Tibial nerve (tissue), 4 donors: ENCODE measurements at regions not wholly inside any gene's neighbourhood (a gene's known extent, or its start where the extent isn't known, plus 50 kb on each side); places are given as distances from the start of the nearest gene placed in this dataset.

Experiments
- DNase-seq, 2 donors: peaks; one replicate each; pipeline ENCODE4 v3.0.0-alpha.2; 2019; ENCODE audit warnings: low spot score in 2 of 2
- H3K27ac ChIP-seq, 4 donors: fragments of 200-600 bp; sonication (generic) in 3 of 4; one replicate each; pipeline ENCODE4 v1.5.1; 2017 to 2019; ENCODE audit warnings: mild to moderate bottlenecking in 1 of 4
- H3K27me3 ChIP-seq, 2 donors: fragments of 200-600 bp; sonication (generic) in 1 of 2; one replicate each; pipeline versions ENCODE4 v1.5.1 to v1.6.0; 2017 to 2019
- H3K36me3 ChIP-seq, 3 donors: fragments of 200-600 bp; sonication (generic); one replicate each; pipeline ENCODE4 v1.5.1; 2018 to 2019
- H3K4me1 ChIP-seq, 4 donors: fragments of 200-600 bp; sonication (generic) in 3 of 4; one replicate each; pipeline ENCODE4 v1.5.1; 2017 to 2019
- H3K4me3 ChIP-seq, 4 donors: fragments of 200-600 bp; sonication (generic) in 3 of 4; one replicate each; pipeline ENCODE4 v1.5.1; 2017 to 2019; ENCODE audit warnings: mild to moderate bottlenecking in 1 of 4, moderate library complexity in 1 of 4
- H3K9me3 ChIP-seq, 4 donors: fragments of 200-600 bp; sonication (generic) in 3 of 4; one replicate each; pipeline ENCODE4 v1.5.1; 2017 to 2019
- CTCF ChIP-seq, 5 experiments: fragments of 200-600 bp in 3 of 5; fragments of 450-650 bp in 2 of 5; sonication (generic) in 3 of 5; IDR thresholded peaks; one replicate each; pipeline ENCODE4 v1.5.1; 2016 to 2019; ENCODE audit warnings: antibody characterized with exemption in 5 of 5, mild to moderate bottlenecking in 3 of 5, moderate library complexity in 2 of 5
- EP300 ChIP-seq, 2 donors: sonication (generic); formaldehyde crosslinking; IDR thresholded peaks; one replicate each; pipeline ENCODE4 v1.6.1; 2017; ENCODE audit warnings: antibody characterized with exemption in 2 of 2, mild to moderate bottlenecking in 1 of 2
- POLR2A ChIP-seq, 2 donors: fragments of 450-650 bp; IDR thresholded peaks; one replicate each; pipeline ENCODE4 v1.6.1; 2017; ENCODE audit warnings: antibody characterized with exemption in 2 of 2, mild to moderate bottlenecking in 2 of 2, moderate library complexity in 2 of 2
- WGBS, 2 donors: methylation state at CpG; one replicate each; pipeline ENCODE4 v1.1.5; 2018; 5-methylcytosine and 5-hydroxymethylcytosine counted together

- Histone ChIP-seq H3K27me3 (no peaks in the 10 kb centered on the region), H3K36me3 (no peaks in the 10 kb centered on the region), H3K27ac (no peak overlapping the region), H3K4me3 (no peak overlapping the region), H3K9me3 (no peaks in the 10 kb centered on the region), H3K4me1 (no peaks in the 10 kb centered on the region)
- no peak for DNase-seq
- 49 to 60% methylated on average over 5 of the region's 5 CpGs for WGBS, 2 donors
- TF ChIP-seq POLR2A (IDR thresholded peaks at IDR 0.05) (no peak), CTCF (IDR thresholded peaks at IDR 0.05) (no peak), EP300 (IDR thresholded peaks at IDR 0.05) (no peak)
Measured at GRCh38 chr4:108450236-108450898, 170.0 kb upstream of the RPL34 start.

- WGBS, 2 donors = 89 to 94% methylated on average over 1 of the region's 1 CpG
- H3K27me3 ChIP-seq = no peaks in the 10 kb centered on the region
- no peak for DNase-seq
- no peaks in the 10 kb centered on the region for H3K36me3 ChIP-seq
- H3K9me3 ChIP-seq = no peaks in the 10 kb centered on the region
- no peaks in the 10 kb centered on the region for H3K4me1 ChIP-seq
- no peak overlapping the region for H3K27ac ChIP-seq
- H3K4me3 ChIP-seq = no peak overlapping the region
- TF ChIP-seq CTCF (IDR thresholded peaks at IDR 0.05) (no peak), POLR2A (IDR thresholded peaks at IDR 0.05) (no peak), EP300 (IDR thresholded peaks at IDR 0.05) (no peak)
Measured at GRCh38 chr4:108449129-108449528, 171.2 kb upstream of the RPL34 start.

GRCh38 chr4:108446556-108446955, 173.8 kb upstream of the RPL34 start:
- no peak for TF ChIP-seq CTCF (IDR thresholded peaks at IDR 0.05)
- TF ChIP-seq EP300 (IDR thresholded peaks at IDR 0.05) = no peak
- no peak for TF ChIP-seq POLR2A (IDR thresholded peaks at IDR 0.05)
- no peaks in the 10 kb centered on the region for H3K27me3 ChIP-seq
- 60 to 69% methylated on average over 7 of the region's 7 CpGs for WGBS, 2 donors
- H3K9me3 ChIP-seq = no peaks in the 10 kb centered on the region
- no peak overlapping the region for H3K27ac ChIP-seq
- no peaks in the 10 kb centered on the region for H3K36me3 ChIP-seq
- DNase-seq = no peak
- H3K4me1 ChIP-seq = no peaks in the 10 kb centered on the region
- H3K4me3 ChIP-seq = no peak overlapping the region

- no peaks in the 10 kb centered on the region for H3K27me3 ChIP-seq
- 85 to 88% methylated on average over 2 of the region's 2 CpGs for WGBS, 2 donors
- no peak overlapping the region for H3K27ac ChIP-seq
- DNase-seq = no peak
- H3K9me3 ChIP-seq = peaks cover 0 to 4% (median 0%) of the 10 kb centered on the region in 4 donors
- H3K36me3 ChIP-seq = no peaks in the 10 kb centered on the region
- no peaks in the 10 kb centered on the region for H3K4me1 ChIP-seq
- no peak for TF ChIP-seq EP300 (IDR thresholded peaks at IDR 0.05)
- TF ChIP-seq POLR2A (IDR thresholded peaks at IDR 0.05) = no peak
- TF ChIP-seq CTCF (IDR thresholded peaks at IDR 0.05) = no peak
- H3K4me3 ChIP-seq = no peak overlapping the region
Measured at GRCh38 chr4:108445716-108446115, 174.7 kb upstream of the RPL34 start.

GRCh38 chr4:108443585-108443984, 176.8 kb upstream of the RPL34 start:
- H3K4me1 ChIP-seq = no peaks in the 10 kb centered on the region
- no peak overlapping the region for H3K4me3 ChIP-seq
- no peaks in the 10 kb centered on the region for H3K27me3 ChIP-seq
- H3K36me3 ChIP-seq = no peaks in the 10 kb centered on the region
- WGBS, 2 donors = 88 to 94% methylated on average over 3 of the region's 3 CpGs
- peaks cover 0 to 4% (median 0%) of the 10 kb centered on the region in 4 donors for H3K9me3 ChIP-seq
- TF ChIP-seq CTCF (IDR thresholded peaks at IDR 0.05) = no peak
- no peak for TF ChIP-seq POLR2A (IDR thresholded peaks at IDR 0.05)
- TF ChIP-seq EP300 (IDR thresholded peaks at IDR 0.05) = no peak
- no peak overlapping the region for H3K27ac ChIP-seq
- DNase-seq = no peak
